Astrocyte of the hippocampus (primary cell): ENCODE measurements at regions not wholly inside any gene's neighbourhood (a gene's known extent, or its start where the extent isn't known, plus 50 kb on each side); places are given as distances from the start of the nearest gene placed in this dataset.

Source experiments
- DNase-seq: peaks from one replicate; pipeline ENCODE4 v3.0.0; 2011; ENCODE audit warnings: low read depth, low spot score

- peak; percentile 82 for DNase-seq
Observed at GRCh38 chr7:106166651-106167342, 54.7 kb upstream of the SYPL1 start.

GRCh38 chr7:106165337-106165736, 53.2 kb upstream of the SYPL1 start:
- peak; percentile 15 for DNase-seq

DNA sequence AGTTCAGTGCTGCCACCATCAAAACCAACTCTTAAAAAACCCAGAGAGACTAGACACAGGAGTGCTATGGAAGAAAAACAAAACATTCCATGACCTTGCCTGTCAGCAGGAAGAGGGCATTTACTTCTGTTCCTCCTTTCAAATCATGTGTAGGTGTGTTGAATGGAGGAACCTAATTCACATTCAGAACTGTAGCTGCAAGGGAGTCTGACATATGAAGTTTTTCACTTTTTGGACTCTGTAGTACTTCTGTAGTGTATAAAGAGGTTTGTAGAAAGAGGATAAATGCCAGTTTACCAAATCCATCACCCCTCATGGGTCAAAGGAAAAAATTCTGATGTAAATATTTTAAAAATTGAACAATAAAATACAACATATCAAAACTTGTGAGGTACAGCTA, 51.1 kb upstream of the SYPL1 start:
- DNase-seq = no peak
